Osteoblast (primary cell): ENCODE measurements at regions not wholly inside any gene's neighbourhood (a gene's known extent, or its start where the extent isn't known, plus 50 kb on each side); places are given as distances from the start of the nearest gene placed in this dataset.
A peak's percentile ranks its signal among the peaks of the same experiment; 100 is the strongest.
"Not testable (repeated sequence)": the region's sequence is repeated elsewhere in the genome, so short reads cannot be mapped to it uniquely, and the experiment has no call there.

Experiments
- DNase-seq: peaks from one replicate; pipeline ENCODE4 v3.0.0; 2011; ENCODE audit warnings: low spot score, mixed read lengths; ENCODE audit not compliant: insufficient read length; ENCODE audit errors: missing footprints
- H2AFZ ChIP-seq: 2 replicates; pipeline ENCODE4 v1.6.0; 2011; ENCODE audit warnings: mild to moderate bottlenecking, low read length
- H3K27ac ChIP-seq: 2 replicates; pipeline ENCODE4 v1.5.1; 2011; ENCODE audit warnings: mild to moderate bottlenecking, low read depth, low read length, moderate library complexity
- H3K27me3 ChIP-seq: 2 replicates; pipeline ENCODE4 v1.6.0; 2012; ENCODE audit warnings: mild to moderate bottlenecking, control low read depth, inconsistent platforms, low read length, moderate library complexity; ENCODE audit not compliant: insufficient read depth
- H3K36me3 ChIP-seq: 2 replicates; pipeline ENCODE4 v1.5.1; 2011; ENCODE audit warnings: mild to moderate bottlenecking, low read length, control low read depth, moderate library complexity; ENCODE audit not compliant: insufficient read depth
- H3K4me1 ChIP-seq: 2 replicates; pipeline ENCODE4 v1.5.1; 2011; ENCODE audit warnings: mild to moderate bottlenecking, low read length, control low read depth, moderate library complexity; ENCODE audit not compliant: insufficient read depth
- H3K4me2 ChIP-seq: 2 replicates; pipeline ENCODE4 v1.6.0; 2011; ENCODE audit warnings: mild to moderate bottlenecking, low read length; ENCODE audit not compliant: insufficient read depth
- H3K4me3 ChIP-seq: fragments of 200-600 bp; sonication (generic); 3 replicates; pipeline ENCODE4 v1.5.1; 2012; ENCODE audit warnings: mild to moderate bottlenecking, low read length, inconsistent platforms; ENCODE audit not compliant: insufficient read depth
- H3K79me2 ChIP-seq: 2 replicates; pipeline ENCODE4 v1.6.0; 2012; ENCODE audit warnings: mild to moderate bottlenecking, low read length, control low read depth, inconsistent platforms; ENCODE audit not compliant: insufficient read depth
- H3K9me3 ChIP-seq: 2 replicates; pipeline ENCODE4 v1.5.1; 2011; ENCODE audit warnings: low read depth, low read length, control low read depth
- H4K20me1 ChIP-seq: 2 replicates; pipeline ENCODE4 v1.6.0; 2012; ENCODE audit warnings: mild to moderate bottlenecking, low read length, control low read depth; ENCODE audit not compliant: insufficient read depth
- CTCF ChIP-seq: IDR thresholded peaks from 2 replicates; pipeline ENCODE4 v1.5.1; 2011; ENCODE audit warnings: mild to moderate bottlenecking, low read depth, low read length, moderate library complexity; ENCODE audit errors: extremely low read depth

- Histone ChIP-seq H3K79me2 (no peaks in the 10 kb centered on the region), H3K4me3 (no peak overlapping the region), H3K4me1 (no peaks in the 10 kb centered on the region), H3K27me3 (no peaks in the 10 kb centered on the region), H3K27ac (no peak overlapping the region), H4K20me1 (no peaks in the 10 kb centered on the region), H3K36me3 (no peaks in the 10 kb centered on the region), H3K9me3 (no peaks in the 10 kb centered on the region), H2AFZ (no peak overlapping the region), H3K4me2 (no peak overlapping the region)
- no peak for TF ChIP-seq CTCF
- no peak for DNase-seq
Observed at GRCh38 chr4:127505203-127505602, 127.6 kb upstream of the INTU start.

- H3K9me3 ChIP-seq: no peaks in the 10 kb centered on the region
- no peaks in the 10 kb centered on the region for H3K79me2 ChIP-seq
- peak; percentile 3 for DNase-seq
Observed at GRCh38 chr4:127506283-127506682, 126.5 kb upstream of the INTU start.

GRCh38 chr4:127509155-127509554 is 123.6 kb upstream of the INTU start:
- H3K4me1 ChIP-seq: no peaks in the 10 kb centered on the region
- no peak overlapping the region for H3K4me2 ChIP-seq
- H3K36me3 ChIP-seq: no peaks in the 10 kb centered on the region
- DNase-seq: no peak
- no peaks in the 10 kb centered on the region for H3K79me2 ChIP-seq
- no peaks in the 10 kb centered on the region for H3K9me3 ChIP-seq
- H4K20me1 ChIP-seq: no peaks in the 10 kb centered on the region
- H2AFZ ChIP-seq: no peak overlapping the region
- H3K27me3 ChIP-seq: no peaks in the 10 kb centered on the region
- H3K27ac ChIP-seq: no peak overlapping the region
- no peak overlapping the region for H3K4me3 ChIP-seq
- no peak for TF ChIP-seq CTCF

More at GRCh38 chr4:127506283-127506682, 126.5 kb upstream of the INTU start:
- Histone ChIP-seq H4K20me1 (no peaks in the 10 kb centered on the region), H3K27me3 (no peaks in the 10 kb centered on the region), H3K4me2 (no peak overlapping the region), H3K27ac (no peak overlapping the region), H3K4me3 (no peak overlapping the region), H3K36me3 (no peaks in the 10 kb centered on the region), H2AFZ (no peak overlapping the region), H3K4me1 (no peaks in the 10 kb centered on the region)
- no peak for TF ChIP-seq CTCF

GRCh38 chr4:127512672-127513071 is 120.1 kb upstream of the INTU start:
- H3K79me2 ChIP-seq, H3K4me2 ChIP-seq, H3K27ac ChIP-seq, H2AFZ ChIP-seq, H3K27me3 ChIP-seq, DNase-seq, H4K20me1 ChIP-seq, H3K4me3 ChIP-seq, H3K36me3 ChIP-seq, H3K9me3 ChIP-seq, H3K4me1 ChIP-seq: not testable (repeated sequence)

- not testable (repeated sequence) for DNase-seq, H3K27ac ChIP-seq, H3K9me3 ChIP-seq, H3K4me3 ChIP-seq, H3K79me2 ChIP-seq, H4K20me1 ChIP-seq, H3K36me3 ChIP-seq, H3K27me3 ChIP-seq, H2AFZ ChIP-seq, H3K4me2 ChIP-seq, H3K4me1 ChIP-seq
Observed at GRCh38 chr4:127515259-127515658, 117.5 kb upstream of the INTU start.
